Superior temporal gyrus (tissue), 1 donor: ENCODE measurements at regions not wholly inside any gene's neighbourhood (a gene's known extent, or its start where the extent isn't known, plus 50 kb on each side); places are given as distances from the start of the nearest gene placed in this dataset.
"Not testable (repeated sequence)": the region's sequence is repeated elsewhere in the genome, so short reads cannot be mapped to it uniquely, and the experiment has no call there.

Experiments used
- DNase-seq: peaks from one replicate; pipeline ENCODE4 v3.0.0-alpha.2; 2016; ENCODE audit errors: extremely low spot score

- DNase-seq: peak; percentile 36
Measured at GRCh38 chrX:13420545-13421183, 100.8 kb upstream of the ATXN3L start.

- DNase-seq: no peak
Measured at GRCh38 chrX:13419918-13420317, 100.1 kb upstream of the ATXN3L start.

- DNase-seq: no peak
Measured at GRCh38 chrX:13419276-13419675, 99.4 kb upstream of the ATXN3L start.

GRCh38 chrX:13418126-13419097, 98.6 kb upstream of the ATXN3L start:
- no peak for DNase-seq

- DNase-seq: no peak
Measured at GRCh38 chrX:13415509-13415908, 95.7 kb upstream of the ATXN3L start.

GRCh38 chrX:13414006-13414647, 94.3 kb upstream of the ATXN3L start:
- no peak for DNase-seq

GRCh38 chrX:13412208-13412600, 92.4 kb upstream of the ATXN3L start:
- no peak for DNase-seq

- no peak for DNase-seq
Measured at GRCh38 chrX:13411496-13412207, 91.8 kb upstream of the ATXN3L start.

- not testable (repeated sequence) for DNase-seq
Measured at GRCh38 chrX:13408599-13408998, 88.7 kb upstream of the ATXN3L start.

GRCh38 chrX:13404777-13405176, 84.9 kb upstream of the ATXN3L start:
- not testable (repeated sequence) for DNase-seq

- no peak for DNase-seq
Measured at GRCh38 chrX:13404364-13404763, 84.5 kb upstream of the ATXN3L start.

GRCh38 chrX:13401724-13402123, 81.9 kb upstream of the ATXN3L start:
- DNase-seq: no peak

- DNase-seq: no peak
Measured at GRCh38 chrX:13398839-13399238, 79.0 kb upstream of the ATXN3L start.

GRCh38 chrX:13397878-13398818, 78.3 kb upstream of the ATXN3L start:
- no peak for DNase-seq

- DNase-seq: no peak
Measured at GRCh38 chrX:13396924-13397323, 77.1 kb upstream of the ATXN3L start.

GRCh38 chrX:13389501-13389900, 69.6 kb upstream of the ATXN3L start:
- DNase-seq: no peak

GRCh38 chrX:13387666-13388494, 68.0 kb upstream of the ATXN3L start:
- DNase-seq: no peak

GRCh38 chrX:13386636-13387035, 66.8 kb upstream of the ATXN3L start:
- DNase-seq: no peak

GRCh38 chrX:13386092-13386491, 66.2 kb upstream of the ATXN3L start:
- DNase-seq: no peak

GRCh38 chrX:13383907-13384306, 64.1 kb upstream of the ATXN3L start:
- no peak for DNase-seq
